ENCODE measurements at regions not wholly inside any gene's neighbourhood (a gene's known extent, or its start where the extent isn't known, plus 50 kb on each side); places are given as distances from the start of the nearest gene placed in this dataset.

- TF ChIP-seq HOXD13 (CRISPR knock-in tag; IDR thresholded peaks at IDR 0.05; ENCODE audit: borderline replicate concordance) (no peak), ZNF776 (tag by site-specific recombination; IDR thresholded peaks at IDR 0.05; ENCODE audit: borderline replicate concordance) (no peak), INSM2 (tag by site-specific recombination; IDR thresholded peaks at IDR 0.05) (no peak), ZNF791 (tag by site-specific recombination; IDR thresholded peaks at IDR 0.05) (no peak), SALL2 (tag by site-specific recombination; IDR thresholded peaks at IDR 0.05; ENCODE audit: borderline replicate concordance) (no peak)
- TF ChIP-seq, protein P1, sequence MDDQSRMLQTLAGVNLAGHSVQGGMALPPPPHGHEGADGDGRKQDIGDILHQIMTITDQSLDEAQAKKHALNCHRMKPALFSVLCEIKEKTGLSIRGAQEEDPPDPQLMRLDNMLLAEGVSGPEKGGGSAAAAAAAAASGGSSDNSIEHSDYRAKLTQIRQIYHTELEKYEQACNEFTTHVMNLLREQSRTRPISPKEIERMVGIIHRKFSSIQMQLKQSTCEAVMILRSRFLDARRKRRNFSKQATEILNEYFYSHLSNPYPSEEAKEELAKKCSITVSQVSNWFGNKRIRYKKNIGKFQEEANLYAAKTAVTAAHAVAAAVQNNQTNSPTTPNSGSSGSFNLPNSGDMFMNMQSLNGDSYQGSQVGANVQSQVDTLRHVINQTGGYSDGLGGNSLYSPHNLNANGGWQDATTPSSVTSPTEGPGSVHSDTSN (CRISPR knock-in tag; IDR thresholded peaks at IDR 0.05): no peak
- TF ChIP-seq, protein P2, sequence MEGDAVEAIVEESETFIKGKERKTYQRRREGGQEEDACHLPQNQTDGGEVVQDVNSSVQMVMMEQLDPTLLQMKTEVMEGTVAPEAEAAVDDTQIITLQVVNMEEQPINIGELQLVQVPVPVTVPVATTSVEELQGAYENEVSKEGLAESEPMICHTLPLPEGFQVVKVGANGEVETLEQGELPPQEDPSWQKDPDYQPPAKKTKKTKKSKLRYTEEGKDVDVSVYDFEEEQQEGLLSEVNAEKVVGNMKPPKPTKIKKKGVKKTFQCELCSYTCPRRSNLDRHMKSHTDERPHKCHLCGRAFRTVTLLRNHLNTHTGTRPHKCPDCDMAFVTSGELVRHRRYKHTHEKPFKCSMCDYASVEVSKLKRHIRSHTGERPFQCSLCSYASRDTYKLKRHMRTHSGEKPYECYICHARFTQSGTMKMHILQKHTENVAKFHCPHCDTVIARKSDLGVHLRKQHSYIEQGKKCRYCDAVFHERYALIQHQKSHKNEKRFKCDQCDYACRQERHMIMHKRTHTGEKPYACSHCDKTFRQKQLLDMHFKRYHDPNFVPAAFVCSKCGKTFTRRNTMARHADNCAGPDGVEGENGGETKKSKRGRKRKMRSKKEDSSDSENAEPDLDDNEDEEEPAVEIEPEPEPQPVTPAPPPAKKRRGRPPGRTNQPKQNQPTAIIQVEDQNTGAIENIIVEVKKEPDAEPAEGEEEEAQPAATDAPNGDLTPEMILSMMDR (tag by site-specific recombination; IDR thresholded peaks at IDR 0.05): no peak
- TF ChIP-seq, protein P3, sequence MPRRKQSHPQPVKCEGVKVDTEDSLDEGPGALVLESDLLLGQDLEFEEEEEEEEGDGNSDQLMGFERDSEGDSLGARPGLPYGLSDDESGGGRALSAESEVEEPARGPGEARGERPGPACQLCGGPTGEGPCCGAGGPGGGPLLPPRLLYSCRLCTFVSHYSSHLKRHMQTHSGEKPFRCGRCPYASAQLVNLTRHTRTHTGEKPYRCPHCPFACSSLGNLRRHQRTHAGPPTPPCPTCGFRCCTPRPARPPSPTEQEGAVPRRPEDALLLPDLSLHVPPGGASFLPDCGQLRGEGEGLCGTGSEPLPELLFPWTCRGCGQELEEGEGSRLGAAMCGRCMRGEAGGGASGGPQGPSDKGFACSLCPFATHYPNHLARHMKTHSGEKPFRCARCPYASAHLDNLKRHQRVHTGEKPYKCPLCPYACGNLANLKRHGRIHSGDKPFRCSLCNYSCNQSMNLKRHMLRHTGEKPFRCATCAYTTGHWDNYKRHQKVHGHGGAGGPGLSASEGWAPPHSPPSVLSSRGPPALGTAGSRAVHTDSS (tag by site-specific recombination; IDR thresholded peaks at IDR 0.05): no peak
Measured at GRCh38 chr7:83702446-83702845, 53.5 kb upstream of the SEMA3E start.

Measured in HEK293 (cell line).